Osteoblast (primary cell): ENCODE measurements at regions not wholly inside any gene's neighbourhood (a gene's known extent, or its start where the extent isn't known, plus 50 kb on each side); places are given as distances from the start of the nearest gene placed in this dataset.
"Not testable (repeated sequence)": the region's sequence is repeated elsewhere in the genome, so short reads cannot be mapped to it uniquely, and the experiment has no call there.

Experiments
- DNase-seq: peaks from one replicate; pipeline ENCODE4 v3.0.0; 2011; ENCODE audit warnings: low spot score, mixed read lengths; ENCODE audit not compliant: insufficient read length; ENCODE audit errors: missing footprints
- H2AFZ ChIP-seq: 2 replicates; pipeline ENCODE4 v1.6.0; 2011; ENCODE audit warnings: mild to moderate bottlenecking, low read length
- H3K27ac ChIP-seq: 2 replicates; pipeline ENCODE4 v1.5.1; 2011; ENCODE audit warnings: mild to moderate bottlenecking, low read depth, low read length, moderate library complexity
- H3K27me3 ChIP-seq: 2 replicates; pipeline ENCODE4 v1.6.0; 2012; ENCODE audit warnings: mild to moderate bottlenecking, control low read depth, inconsistent platforms, low read length, moderate library complexity; ENCODE audit not compliant: insufficient read depth
- H3K36me3 ChIP-seq: 2 replicates; pipeline ENCODE4 v1.5.1; 2011; ENCODE audit warnings: mild to moderate bottlenecking, low read length, control low read depth, moderate library complexity; ENCODE audit not compliant: insufficient read depth
- H3K4me1 ChIP-seq: 2 replicates; pipeline ENCODE4 v1.5.1; 2011; ENCODE audit warnings: mild to moderate bottlenecking, low read length, control low read depth, moderate library complexity; ENCODE audit not compliant: insufficient read depth
- H3K4me2 ChIP-seq: 2 replicates; pipeline ENCODE4 v1.6.0; 2011; ENCODE audit warnings: mild to moderate bottlenecking, low read length; ENCODE audit not compliant: insufficient read depth
- H3K4me3 ChIP-seq: fragments of 200-600 bp; sonication (generic); 3 replicates; pipeline ENCODE4 v1.5.1; 2012; ENCODE audit warnings: mild to moderate bottlenecking, low read length, inconsistent platforms; ENCODE audit not compliant: insufficient read depth
- H3K79me2 ChIP-seq: 2 replicates; pipeline ENCODE4 v1.6.0; 2012; ENCODE audit warnings: mild to moderate bottlenecking, low read length, control low read depth, inconsistent platforms; ENCODE audit not compliant: insufficient read depth
- H3K9me3 ChIP-seq: 2 replicates; pipeline ENCODE4 v1.5.1; 2011; ENCODE audit warnings: low read depth, low read length, control low read depth
- H4K20me1 ChIP-seq: 2 replicates; pipeline ENCODE4 v1.6.0; 2012; ENCODE audit warnings: mild to moderate bottlenecking, low read length, control low read depth; ENCODE audit not compliant: insufficient read depth
- TF ChIP-seq, protein P1 (sequence below): IDR thresholded peaks from 2 replicates; pipeline ENCODE4 v1.5.1; 2011; ENCODE audit warnings: mild to moderate bottlenecking, low read depth, low read length, moderate library complexity; ENCODE audit errors: extremely low read depth

DNA sequence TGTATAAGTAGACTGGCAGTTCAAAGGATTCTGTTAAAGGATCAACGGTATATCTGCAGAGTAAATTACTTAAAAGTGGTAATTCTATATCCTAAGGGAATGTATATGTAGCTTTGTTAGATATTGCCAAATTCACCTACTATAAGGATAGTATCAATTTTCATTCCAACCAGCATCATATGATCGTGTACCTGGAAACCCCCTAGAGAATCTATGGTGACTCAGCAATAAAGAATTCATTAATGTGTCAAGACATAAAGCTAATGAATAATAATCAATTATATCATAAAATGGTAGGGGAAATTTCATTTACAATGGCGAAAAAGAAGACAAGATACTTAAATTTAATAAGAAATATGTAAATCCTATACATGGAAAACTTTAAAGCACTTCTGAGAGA, 234.1 kb upstream of the ACTBL2 start:
- no peaks in the 10 kb centered on the region for H3K79me2 ChIP-seq
- H4K20me1 ChIP-seq = no peaks in the 10 kb centered on the region
- no peak overlapping the region for H3K4me3 ChIP-seq
- no peaks in the 10 kb centered on the region for H3K9me3 ChIP-seq
- no peaks in the 10 kb centered on the region for H3K4me1 ChIP-seq
- no peak overlapping the region for H2AFZ ChIP-seq
- TF ChIP-seq, protein P1, sequence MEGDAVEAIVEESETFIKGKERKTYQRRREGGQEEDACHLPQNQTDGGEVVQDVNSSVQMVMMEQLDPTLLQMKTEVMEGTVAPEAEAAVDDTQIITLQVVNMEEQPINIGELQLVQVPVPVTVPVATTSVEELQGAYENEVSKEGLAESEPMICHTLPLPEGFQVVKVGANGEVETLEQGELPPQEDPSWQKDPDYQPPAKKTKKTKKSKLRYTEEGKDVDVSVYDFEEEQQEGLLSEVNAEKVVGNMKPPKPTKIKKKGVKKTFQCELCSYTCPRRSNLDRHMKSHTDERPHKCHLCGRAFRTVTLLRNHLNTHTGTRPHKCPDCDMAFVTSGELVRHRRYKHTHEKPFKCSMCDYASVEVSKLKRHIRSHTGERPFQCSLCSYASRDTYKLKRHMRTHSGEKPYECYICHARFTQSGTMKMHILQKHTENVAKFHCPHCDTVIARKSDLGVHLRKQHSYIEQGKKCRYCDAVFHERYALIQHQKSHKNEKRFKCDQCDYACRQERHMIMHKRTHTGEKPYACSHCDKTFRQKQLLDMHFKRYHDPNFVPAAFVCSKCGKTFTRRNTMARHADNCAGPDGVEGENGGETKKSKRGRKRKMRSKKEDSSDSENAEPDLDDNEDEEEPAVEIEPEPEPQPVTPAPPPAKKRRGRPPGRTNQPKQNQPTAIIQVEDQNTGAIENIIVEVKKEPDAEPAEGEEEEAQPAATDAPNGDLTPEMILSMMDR = no peak
- no peaks in the 10 kb centered on the region for H3K36me3 ChIP-seq
- no peak overlapping the region for H3K4me2 ChIP-seq
- no peak overlapping the region for H3K27ac ChIP-seq
- DNase-seq = no peak
- no peaks in the 10 kb centered on the region for H3K27me3 ChIP-seq

DNA sequence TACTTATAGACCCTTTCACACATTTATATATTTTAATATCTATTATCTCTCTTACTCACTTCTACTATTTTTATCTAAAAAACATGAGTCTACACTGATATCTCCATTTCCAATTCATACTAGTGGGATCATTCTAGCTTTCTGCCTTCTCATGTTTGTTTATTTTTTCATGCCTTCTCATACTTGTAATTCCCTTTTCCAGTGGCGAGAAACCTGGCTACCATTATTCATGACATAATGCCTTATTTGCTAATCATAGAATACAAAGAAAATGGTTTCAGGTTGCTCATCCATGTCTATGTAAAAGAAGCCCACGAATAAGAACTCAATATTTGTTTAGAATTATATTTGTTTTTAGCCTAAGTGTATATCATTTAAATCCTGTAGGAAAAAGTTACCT, 232.7 kb upstream of the ACTBL2 start:
- Histone ChIP-seq H3K4me3 (no peak overlapping the region), H3K79me2 (no peaks in the 10 kb centered on the region), H4K20me1 (no peaks in the 10 kb centered on the region), H3K9me3 (no peaks in the 10 kb centered on the region), H2AFZ (no peak overlapping the region), H3K36me3 (no peaks in the 10 kb centered on the region), H3K4me1 (peaks cover 1% of the 10 kb centered on the region), H3K27ac (no peak overlapping the region), H3K27me3 (no peaks in the 10 kb centered on the region), H3K4me2 (no peak overlapping the region)
- TF ChIP-seq, protein P1 = no peak
- DNase-seq = no peak

DNA sequence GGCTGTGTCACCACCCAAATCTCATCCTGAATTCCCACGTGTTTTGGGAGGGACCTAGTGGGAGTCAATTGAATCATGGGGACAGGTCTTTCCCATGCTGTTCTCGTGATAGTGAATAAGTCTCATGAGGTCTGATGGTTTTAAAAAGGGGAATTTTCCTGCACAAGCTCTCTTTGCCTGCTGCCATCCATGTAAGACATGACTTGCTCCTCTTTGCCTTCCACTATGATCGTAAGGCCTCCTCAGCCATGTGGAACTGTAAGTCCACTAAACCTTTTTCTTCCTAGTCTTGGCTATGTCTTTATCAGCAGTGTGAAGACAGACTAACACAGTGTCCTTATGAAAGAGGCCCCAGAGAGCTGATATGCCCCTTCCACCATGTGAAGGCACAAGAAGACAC, 230.9 kb upstream of the ACTBL2 start:
- H4K20me1 ChIP-seq, H3K4me1 ChIP-seq, DNase-seq, H3K27ac ChIP-seq, H3K36me3 ChIP-seq, H3K9me3 ChIP-seq, H3K27me3 ChIP-seq, H3K4me3 ChIP-seq, H3K4me2 ChIP-seq, H2AFZ ChIP-seq, H3K79me2 ChIP-seq: not testable (repeated sequence)

DNA sequence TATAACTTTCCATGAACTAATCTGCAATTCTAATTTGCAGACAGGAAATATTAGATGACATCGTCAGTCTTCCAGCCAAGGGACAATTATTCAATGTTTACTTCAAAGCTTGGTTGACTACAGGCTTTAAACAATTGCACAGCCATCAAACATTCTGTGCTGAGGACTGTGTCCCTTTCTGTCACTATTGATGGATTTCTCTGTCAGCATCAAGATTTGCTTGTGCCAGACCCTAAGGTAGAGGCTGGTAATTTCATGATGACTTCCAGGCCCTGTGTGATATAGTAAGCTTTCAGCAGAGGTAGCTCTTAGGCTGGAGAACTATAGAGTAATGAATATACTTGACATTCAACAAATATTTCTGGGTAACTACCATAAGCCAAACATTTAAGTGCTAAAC, 229.3 kb upstream of the ACTBL2 start:
- TF ChIP-seq, protein P1 = no peak
- Histone ChIP-seq H4K20me1 (no peaks in the 10 kb centered on the region), H3K79me2 (no peaks in the 10 kb centered on the region), H3K4me1 (peaks cover 8% of the 10 kb centered on the region), H3K27ac (no peak overlapping the region), H2AFZ (no peak overlapping the region), H3K27me3 (no peaks in the 10 kb centered on the region), H3K9me3 (no peaks in the 10 kb centered on the region), H3K36me3 (no peaks in the 10 kb centered on the region), H3K4me3 (no peak overlapping the region), H3K4me2 (no peak overlapping the region)
- DNase-seq = no peak

DNA sequence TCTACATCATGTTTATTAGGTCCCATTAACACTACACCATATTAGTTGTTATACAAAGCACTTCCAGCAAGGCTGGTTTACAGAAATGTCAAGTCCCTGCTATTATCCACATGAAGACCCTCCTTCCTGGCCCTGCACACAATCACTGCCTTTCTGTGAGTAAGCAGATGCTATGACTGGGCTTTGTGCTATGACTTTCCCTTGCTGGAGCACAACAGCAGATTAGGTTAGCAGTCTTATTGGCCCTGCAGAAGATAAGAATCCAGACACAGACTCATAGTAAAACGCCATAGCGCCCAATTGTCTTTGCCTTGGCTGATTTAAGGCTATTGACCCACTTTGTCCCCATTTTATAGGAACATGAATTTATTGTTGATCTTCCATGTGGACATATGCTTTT, 228.9 kb upstream of the ACTBL2 start:
- Histone ChIP-seq H3K4me1 (peaks cover 8% of the 10 kb centered on the region), H3K27ac (no peak overlapping the region), H3K36me3 (no peaks in the 10 kb centered on the region), H3K9me3 (no peaks in the 10 kb centered on the region), H3K4me2 (no peak overlapping the region), H3K4me3 (no peak overlapping the region), H2AFZ (no peak overlapping the region), H4K20me1 (no peaks in the 10 kb centered on the region), H3K27me3 (no peaks in the 10 kb centered on the region), H3K79me2 (no peaks in the 10 kb centered on the region)
- TF ChIP-seq, protein P1 = no peak
- DNase-seq = peak; percentile 10
